Esophagus muscularis mucosa (tissue), 4 donors: ENCODE measurements at regions not wholly inside any gene's neighbourhood (a gene's known extent, or its start where the extent isn't known, plus 50 kb on each side); places are given as distances from the start of the nearest gene placed in this dataset.

Experiments
- CTCF ChIP-seq, 3 experiments: fragments of 200-600 bp in 2 of 3; fragments of 450-650 bp in 1 of 3; sonication (generic) in 2 of 3; IDR thresholded peaks; one replicate each; pipeline ENCODE4 v1.5.1; 2017 to 2019; ENCODE audit warnings: antibody characterized with exemption in 3 of 3, mild to moderate bottlenecking in 2 of 3, moderate library complexity in 1 of 3
- EP300 ChIP-seq: sonication (generic); formaldehyde crosslinking; IDR thresholded peaks from one replicate; pipeline ENCODE4 v1.6.1; 2017; ENCODE audit warnings: antibody characterized with exemption
- POLR2A ChIP-seq: fragments of 450-650 bp; IDR thresholded peaks from one replicate; pipeline ENCODE4 v1.6.1; 2017; ENCODE audit warnings: antibody characterized with exemption, moderate library complexity, mild to moderate bottlenecking, low read depth
- POLR2AphosphoS5 ChIP-seq, 2 donors: sonication (generic); formaldehyde crosslinking; IDR thresholded peaks; one replicate each; pipeline ENCODE4 v1.6.1; 2017; ENCODE audit warnings: antibody characterized with exemption in 2 of 2

GRCh38 chr14:83780321-83780720, 1749.6 kb upstream of the FLRT2 start:
- TF ChIP-seq POLR2A = no peak
- TF ChIP-seq CTCF (IDR thresholded peaks at IDR 0.05) = no peak
- no peak for TF ChIP-seq POLR2AphosphoS5 (IDR thresholded peaks at IDR 0.05)
- TF ChIP-seq EP300 = no peak
